NCI-H2029 treated with DMSO at 0.1 percent for 48 hours (cell line): ENCODE measurements at regions not wholly inside any gene's neighbourhood (a gene's known extent, or its start where the extent isn't known, plus 50 kb on each side); places are given as distances from the start of the nearest gene placed in this dataset.

Source experiments
- DNase-seq: peaks from one replicate; lab custom pipeline; 2025; lab: John Stamatoyannopoulos, UW

GRCh38 chr5:39475159-39475571, 50.4 kb upstream of the DAB2 start:
- DNase-seq, result no peak
